CD4-positive, alpha-beta T cell treated with Interleukin-15 for 1 hour (primary cell): ENCODE measurements at regions not wholly inside any gene's neighbourhood (a gene's known extent, or its start where the extent isn't known, plus 50 kb on each side); places are given as distances from the start of the nearest gene placed in this dataset.

ENCODE experiments used
- DNase-seq: peaks from one replicate; pipeline ENCODE4 v3.0.0-alpha.2; 2020

DNA sequence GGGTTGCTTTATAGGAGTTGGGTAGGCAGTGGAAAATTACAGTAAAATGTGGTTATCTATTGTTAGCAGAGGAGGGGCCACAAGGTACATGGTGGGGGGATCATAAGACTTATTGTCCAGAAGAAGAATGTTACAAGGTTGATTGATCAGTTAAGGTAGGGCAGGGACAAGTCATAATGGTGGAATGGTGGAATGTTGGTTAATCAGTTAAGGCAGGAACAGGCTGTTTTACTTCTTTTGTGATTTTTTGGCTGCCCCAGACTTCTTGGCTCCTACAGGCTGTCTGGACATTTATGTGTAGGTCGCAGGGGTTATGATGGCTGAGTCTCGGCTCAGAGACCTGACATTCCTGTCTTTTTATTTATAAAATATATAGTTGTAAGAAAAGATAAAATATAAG, 2277.1 kb downstream of the TP53TG3F start:
- no peak for DNase-seq

DNA sequence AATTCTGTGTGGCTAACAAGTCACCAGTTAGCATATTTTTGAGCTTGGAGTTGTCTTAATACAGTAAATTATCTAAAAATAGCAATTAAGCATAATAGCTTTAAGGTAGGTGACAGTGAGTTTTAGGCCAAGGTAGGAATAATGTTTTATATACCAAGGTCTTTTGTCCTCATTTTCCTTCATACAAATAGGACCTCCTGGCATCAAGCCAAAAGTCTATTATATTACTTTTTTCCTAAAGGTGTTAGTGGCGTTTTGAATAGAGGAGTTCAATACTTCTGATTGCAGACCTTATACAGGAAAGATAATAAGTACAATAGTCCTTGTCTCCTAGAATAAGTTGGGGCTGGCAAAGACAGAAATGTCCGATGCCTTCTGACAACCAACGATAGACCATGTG, 2277.7 kb downstream of the TP53TG3F start:
- no peak for DNase-seq

DNA sequence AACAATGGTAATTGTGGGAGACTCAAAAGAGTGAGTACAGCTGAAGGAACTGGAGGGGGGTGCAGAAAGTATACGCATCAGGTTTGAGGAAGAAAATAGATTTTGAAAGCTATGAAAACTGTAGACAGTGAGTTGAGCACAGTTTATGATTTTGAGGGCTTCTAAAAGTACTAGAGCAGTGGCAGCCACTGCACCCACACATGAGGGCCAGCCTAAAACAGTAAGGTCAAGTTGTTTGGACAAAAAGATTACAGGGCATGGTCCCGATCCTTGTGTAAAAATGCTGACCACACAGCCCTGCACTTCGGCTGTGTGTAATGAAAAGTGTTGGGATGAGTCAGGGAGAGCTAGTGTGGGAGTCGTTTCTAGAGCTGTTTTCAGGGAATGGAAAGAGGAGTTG, 2282.1 kb downstream of the TP53TG3F start:
- DNase-seq, result no peak

DNA sequence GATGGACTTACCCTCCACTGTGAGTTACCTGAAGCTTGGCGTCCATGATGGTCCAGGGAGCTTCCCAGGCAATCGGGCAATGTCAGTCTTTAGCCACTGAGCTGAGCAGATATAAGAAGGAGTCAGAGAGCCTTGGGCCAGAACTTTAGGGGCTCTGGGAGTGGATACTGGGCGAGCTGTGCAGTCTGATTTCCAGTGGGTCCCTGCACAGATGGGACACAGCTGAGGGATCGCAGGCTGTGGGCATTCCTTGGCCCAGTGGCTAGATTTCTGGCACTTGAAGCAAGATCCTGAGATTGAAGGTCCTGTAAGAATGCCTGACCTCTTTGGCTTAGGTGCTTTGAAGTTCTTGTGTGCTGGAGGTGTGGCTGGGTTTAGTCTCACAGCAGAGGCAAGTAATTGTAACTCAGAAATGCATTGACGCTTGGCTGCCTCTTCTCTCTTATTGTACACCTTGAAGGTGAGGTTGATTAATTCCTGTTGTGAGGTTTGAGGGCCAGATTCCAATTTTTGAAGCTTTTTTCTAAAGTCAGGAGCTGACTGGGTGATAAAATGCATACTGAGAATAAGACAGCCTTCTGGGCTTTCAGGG, 2283.8 kb downstream of the TP53TG3F start:
- DNase-seq, result no peak

DNA sequence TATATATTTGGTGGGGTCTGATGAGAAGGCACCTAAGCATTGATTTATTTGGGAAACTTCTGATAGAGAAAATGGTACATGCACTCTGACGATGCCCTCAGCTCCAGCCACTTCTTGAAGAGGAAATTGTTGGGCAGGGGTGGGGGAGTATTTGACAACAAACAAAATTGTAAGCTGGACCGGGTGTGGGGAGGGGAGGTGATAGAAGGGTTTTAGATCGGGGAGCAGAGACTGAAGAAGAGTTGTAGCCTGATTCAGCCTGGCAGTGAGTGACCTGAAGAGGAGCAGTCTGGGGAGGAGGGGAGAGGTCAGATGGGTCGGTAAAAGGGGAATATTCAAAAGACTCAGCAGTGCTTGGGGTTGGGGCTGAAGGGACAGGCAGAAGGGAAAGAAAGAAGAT, 2284.7 kb downstream of the TP53TG3F start:
- no peak for DNase-seq

DNA sequence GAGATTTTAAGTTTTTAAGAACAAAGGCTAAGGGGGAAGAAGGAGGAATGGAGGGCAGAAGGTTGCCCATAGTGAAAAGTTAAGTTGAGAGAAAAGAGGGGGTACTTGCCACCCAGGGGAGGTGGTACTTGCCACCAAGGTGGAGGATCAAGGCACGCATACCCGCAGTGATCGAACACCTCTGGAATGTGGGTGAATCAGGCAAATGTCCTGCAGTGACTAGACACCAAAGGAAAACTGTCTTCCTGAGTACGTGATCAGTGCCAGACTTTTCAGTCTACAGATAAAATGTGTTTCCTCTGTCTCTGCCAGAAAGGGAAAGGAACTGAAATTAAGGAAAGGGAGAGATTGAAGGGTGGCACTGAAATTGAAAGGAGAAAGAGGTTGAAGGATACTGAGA, 2285.3 kb downstream of the TP53TG3F start:
- no peak for DNase-seq

DNA sequence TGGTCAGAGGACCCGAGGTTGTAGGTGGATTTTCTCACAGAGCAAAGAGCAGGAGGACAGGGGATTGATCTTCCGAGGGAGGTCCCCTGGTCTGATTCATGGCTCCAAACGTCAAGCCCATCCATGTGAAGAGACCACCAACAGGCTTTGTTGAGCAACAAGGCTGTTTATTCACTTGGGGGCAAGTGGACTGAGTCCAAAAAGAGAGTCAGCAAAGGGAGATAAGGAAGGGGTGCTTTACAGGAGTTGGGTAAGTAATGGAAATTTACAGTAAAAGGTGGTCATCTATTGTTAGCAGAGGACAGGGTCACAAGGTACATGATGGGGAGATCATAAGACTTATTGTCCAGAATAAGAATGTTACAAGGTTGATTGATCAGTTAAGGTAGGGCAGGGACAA, 2285.8 kb downstream of the TP53TG3F start:
- no peak for DNase-seq

DNA sequence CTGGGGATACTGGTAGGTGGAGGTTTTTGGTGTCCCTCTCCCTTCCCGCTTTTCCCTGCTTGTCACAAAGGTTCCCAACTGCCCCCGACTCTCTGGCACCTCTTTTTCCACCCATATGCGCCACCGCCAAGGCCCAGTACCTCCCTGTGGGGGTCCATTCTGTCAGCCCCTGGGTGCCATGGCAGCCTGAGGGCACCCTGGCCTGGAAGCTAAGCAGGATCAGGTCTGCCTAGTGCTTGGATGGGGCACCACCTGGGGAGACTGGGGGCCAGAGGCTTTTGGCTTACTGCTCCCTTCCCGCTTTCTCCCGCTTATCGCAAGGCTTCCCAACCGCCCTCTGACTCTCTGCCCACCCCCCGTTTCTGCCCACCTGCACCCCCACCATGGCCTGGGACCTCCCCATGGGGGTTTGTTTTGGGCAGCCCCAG, 2286.4 kb downstream of the TP53TG3F start:
- DNase-seq, result no peak

DNA sequence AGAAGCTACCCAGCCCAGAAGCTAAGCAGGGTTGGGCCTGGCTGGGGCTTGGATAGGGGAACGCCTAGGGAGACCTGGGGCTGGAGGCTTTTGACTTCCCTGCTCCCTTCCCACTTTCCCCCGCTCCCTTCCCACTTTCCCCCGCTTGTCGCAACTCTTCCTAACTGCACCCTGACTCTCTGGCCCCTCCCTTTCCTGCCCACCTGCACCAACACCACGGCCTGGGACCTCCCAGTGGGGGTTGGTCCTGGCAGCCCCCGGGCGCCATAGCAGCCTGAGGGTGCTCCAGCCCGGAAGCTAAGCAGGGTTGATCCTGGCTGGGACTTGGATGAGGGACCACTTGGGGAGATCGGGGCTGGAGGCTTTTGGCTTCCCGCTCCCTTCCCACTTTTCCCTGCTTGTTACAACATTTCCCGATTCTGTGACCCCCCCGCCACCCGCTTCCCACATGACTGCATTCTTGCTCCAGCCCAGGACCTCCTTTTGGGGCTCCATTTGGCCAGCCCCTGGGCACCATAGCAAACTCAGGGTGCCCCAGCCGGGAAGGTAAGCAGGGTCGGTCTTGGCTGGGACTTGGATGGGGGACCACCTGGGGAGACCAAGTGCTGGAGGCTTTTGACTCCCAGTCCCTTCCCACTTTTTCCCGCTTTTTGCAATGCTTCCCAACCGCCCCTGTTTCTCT, 2287.0 kb downstream of the TP53TG3F start:
- no peak for DNase-seq

DNA sequence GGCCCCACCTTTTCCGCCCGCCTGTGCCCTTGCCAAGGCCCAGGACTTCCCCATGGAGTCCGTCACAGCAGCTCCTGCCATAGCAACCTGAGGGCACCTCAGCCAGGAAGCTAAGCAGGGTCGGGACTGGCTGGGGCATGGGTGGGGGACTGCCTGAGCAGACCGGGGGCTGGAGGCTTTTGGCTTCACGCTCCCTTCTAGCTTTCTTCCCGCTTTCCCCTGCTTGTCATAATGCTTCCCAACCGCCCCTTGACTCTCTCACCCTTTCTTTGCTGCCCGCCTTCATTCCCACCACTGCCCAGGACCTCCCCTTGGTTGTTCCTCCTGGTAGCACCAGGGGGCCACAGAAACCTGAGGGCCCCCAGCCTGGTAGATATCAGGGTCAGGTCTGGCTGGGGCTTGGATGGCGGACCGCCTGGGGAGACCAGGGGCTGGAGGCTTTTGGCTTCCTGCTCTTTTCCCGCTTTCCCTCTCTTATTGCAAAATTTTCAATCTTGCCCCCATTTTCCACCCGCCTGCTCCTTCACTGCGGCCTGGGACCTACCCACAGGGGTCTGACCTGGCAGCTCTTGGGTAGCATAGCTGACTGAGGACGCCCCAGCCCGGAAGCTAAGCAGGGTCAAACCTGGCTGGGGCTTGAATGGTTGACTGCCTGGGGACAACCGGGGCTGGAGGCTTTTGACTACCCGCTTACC, 2287.7 kb downstream of the TP53TG3F start:
- no peak for DNase-seq

DNA sequence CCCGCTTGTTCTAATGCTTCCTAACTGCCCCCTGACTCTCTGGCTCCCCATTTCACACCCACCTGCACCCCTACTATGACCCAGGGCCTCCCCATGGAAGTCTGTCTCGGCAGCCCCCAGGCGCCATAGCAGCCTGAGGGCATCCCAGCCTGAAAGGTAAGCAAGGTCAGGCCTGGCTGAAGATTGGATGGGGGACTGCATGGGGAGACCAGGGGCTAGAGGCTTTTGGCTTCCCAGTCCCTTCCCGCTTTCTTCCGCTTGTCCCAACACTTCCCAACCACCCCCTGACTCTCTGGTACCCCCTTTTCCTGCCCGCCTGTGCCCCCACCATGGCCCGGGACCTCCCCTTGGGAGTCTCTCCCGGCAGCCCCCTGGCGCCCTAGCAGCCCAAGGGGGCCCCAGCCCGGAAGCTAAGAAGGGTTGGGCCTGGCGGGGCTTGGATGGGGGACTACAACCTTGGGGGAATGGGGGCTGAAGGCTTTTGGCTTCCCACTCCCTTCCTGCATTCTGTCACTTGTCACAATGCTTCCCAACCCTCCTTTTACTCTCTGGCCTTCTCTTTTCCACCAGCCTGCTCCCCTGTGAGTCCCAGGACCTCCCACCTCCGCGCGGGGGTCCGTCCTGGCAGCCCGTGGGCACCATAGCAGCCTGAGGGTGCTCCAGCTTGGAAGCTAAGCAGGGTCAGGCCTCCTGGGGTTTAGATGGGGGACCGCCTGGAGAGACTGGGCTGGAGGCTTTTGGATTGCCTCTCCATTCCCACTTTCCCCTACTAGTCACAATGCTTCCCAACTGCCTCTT, 2288.4 kb downstream of the TP53TG3F start:
- DNase-seq, result no peak

DNA sequence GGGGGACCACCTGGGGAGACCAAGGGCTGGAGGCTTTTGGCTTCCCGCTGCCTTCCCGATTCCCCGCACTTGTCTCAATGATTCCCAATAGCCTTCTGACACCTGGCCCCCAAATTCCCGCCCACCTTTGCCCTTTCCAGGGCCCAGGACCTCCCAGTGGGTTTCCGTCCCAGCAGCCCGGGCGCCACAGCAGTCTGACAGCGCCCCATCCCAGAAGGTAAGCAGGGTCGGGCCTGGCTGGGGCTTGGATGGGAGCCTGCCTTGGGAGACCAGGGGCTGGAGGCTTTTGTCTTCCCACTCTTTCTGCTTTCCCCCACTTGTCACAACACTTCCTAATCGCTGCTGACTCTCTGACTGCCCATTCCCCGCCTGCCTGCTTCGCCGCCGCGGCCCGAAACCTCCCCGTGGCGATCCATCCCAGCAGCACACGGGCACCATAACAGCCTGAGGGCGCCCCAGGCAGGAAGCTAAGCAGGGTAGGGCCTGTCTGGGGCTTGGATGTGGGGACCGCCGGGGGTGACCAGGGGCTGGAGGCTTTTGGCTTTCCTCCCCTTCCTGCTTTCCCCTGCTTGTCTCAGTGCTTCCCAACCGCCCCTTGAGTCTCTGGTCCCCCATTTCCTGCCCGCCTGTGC, 2289.3 kb downstream of the TP53TG3F start:
- DNase-seq, result no peak

DNA sequence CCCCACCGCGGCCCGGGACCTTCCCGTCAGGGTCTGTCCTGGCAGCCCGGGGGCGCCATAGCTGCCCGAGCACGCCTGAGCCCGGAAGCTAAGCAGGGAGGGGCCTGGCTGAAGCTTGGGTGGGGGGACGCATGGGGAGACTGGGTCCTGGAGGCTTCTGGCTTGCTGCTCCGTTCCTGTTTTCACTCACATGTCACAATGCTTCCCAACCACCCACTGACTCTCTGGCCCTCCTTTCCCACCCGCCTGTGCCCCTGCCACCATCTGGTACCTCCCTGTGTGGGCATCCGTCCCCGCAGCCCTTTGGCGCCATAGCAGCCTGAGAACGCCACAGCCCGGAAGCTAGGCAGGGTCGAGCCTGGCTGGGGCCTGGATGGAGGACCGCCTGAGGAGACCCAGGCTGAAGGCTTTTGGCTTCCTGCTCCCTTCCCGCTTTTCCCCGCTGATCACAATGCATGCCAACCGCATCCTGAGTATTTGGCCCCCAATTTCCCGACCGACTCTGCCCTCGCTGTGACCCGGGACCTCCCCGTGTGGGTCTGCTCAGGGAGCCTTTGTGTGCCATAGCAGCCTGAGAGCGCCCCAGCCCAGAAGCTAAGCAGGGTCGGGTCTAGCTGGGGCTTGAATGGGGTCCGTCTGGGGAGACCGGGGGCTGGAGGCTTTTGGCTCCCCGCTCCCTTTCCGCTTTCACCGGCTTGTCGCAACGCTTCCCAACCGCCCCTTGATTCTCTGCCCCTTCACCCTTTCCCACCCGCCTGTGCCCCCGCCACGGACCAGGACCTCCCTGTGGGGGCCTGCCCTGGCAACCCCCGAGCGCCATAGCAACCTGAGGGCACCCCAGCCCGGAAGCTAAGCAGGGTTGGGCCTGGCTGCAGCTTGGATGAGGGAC, 2290.1 kb downstream of the TP53TG3F start:
- no peak for DNase-seq

DNA sequence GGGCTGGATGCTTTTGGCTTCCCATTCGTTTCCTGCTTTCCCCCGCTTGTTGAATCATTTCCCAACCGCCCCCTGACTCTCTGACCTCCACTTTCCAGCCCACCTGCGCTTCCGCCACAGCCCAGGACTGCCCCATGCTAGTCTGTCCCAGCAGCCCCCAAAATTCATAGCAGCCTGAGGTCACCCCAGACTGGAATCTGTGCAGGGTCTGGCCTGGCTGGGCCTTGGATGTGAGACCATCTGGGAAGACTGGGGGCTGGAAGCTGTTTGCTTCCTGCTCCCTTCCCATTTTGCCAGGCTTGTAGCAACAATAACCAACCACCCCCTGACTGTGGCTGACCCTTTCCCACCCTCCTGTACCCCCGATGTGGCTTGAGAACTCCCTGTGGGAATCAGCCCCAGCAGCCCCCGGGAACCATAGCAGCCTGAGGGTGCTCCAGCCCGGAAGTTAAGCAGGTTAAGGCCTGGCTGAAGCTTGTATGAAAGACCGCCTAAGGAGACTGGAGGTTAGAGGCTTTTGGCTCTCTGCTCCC, 2290.8 kb downstream of the TP53TG3F start:
- DNase-seq, result no peak

DNA sequence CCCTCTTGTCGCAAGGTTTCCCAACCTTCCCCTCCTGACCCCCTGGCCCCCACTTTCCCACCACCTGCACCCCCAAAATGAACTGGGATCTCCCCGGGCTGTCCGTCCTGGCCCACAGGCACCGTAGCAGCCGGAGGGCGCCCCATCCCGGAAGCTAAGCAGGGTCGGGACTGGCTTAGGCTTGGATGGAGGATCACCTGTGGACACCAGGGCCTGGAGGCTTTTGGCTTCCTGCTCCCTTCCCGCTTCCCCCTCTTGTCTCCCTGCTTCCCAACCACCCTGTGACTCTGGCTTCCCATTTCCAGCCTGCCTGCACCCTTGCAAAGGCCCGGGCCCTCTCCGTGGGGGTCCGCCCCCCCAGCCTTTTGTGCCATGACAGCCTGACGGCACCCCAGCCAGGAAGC, 2291.3 kb downstream of the TP53TG3F start:
- DNase-seq, result no peak

DNA sequence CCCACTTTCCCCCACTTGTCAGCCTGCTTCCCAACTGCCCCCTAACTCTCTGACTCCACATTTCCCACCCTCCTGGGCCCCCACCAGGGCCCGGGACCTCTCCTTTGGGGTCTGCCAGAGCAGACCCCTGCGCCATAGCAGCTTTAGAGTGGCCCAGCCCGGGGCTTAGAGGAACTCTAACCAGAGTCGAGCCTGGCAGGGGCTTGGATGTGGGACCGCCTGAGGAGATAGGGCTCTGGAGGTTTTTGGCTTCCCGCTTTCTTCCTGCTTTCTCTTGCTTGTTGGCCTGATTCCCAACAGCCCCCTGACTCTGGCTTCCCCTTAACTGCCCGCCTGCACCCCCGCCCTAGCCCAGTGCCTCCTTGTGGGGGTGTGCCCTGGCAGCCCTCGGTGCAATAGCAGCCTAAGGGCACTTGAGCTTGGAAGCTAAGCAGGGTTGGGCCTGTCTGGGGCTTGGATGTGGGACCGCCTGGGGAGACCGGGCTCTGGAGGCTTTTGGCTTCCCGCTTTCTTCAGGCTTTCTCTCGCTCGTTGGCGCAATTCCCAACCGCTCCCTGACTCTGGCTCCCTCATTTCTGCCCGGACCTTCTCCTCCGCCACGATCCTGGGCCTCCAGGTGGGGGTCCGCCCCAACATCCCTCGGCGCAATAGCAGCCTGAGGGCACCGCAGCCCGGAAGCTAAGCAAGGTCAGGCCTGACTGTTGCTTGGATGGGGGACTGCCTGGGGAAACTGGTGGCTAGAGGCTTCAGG, 2292.0 kb downstream of the TP53TG3F start:
- DNase-seq, result no peak

DNA sequence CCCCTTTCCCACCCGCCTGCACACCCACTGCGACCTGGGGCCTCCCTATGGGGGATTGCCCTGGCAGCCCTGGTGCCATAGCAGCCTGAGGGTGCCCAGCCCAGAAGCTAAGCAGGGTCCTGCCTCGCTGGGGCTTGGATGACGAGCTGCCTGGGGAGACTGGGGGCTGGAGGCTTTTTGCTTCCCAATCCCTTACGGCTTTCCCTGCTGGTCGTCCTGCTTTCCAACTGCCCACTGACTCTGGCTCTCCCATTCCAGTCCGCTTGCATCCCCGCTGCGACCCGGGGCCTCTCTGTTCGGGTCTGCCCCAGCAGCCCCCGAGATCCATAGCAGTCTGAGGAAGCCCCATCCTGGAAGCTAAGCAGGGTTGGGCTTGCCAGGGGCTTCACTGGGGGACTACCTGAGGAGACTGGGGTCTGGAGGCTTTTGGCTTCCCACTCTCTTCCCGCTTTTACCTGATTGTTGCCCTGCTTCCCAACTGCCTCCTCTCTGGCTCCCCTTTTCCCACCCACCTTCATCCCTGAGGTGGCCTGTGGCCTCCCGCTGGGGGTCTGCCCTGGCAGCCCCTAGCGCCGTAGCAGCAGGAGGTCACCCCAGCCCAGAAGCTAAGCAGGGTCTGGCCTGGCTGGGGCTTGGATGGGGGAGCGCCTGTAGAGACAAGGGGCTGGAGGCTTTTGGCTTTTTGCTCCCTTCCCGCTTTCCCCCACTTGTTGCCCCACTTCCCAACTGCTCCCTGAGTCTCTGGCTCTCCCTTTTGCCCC, 2292.8 kb downstream of the TP53TG3F start:
- DNase-seq, result no peak

DNA sequence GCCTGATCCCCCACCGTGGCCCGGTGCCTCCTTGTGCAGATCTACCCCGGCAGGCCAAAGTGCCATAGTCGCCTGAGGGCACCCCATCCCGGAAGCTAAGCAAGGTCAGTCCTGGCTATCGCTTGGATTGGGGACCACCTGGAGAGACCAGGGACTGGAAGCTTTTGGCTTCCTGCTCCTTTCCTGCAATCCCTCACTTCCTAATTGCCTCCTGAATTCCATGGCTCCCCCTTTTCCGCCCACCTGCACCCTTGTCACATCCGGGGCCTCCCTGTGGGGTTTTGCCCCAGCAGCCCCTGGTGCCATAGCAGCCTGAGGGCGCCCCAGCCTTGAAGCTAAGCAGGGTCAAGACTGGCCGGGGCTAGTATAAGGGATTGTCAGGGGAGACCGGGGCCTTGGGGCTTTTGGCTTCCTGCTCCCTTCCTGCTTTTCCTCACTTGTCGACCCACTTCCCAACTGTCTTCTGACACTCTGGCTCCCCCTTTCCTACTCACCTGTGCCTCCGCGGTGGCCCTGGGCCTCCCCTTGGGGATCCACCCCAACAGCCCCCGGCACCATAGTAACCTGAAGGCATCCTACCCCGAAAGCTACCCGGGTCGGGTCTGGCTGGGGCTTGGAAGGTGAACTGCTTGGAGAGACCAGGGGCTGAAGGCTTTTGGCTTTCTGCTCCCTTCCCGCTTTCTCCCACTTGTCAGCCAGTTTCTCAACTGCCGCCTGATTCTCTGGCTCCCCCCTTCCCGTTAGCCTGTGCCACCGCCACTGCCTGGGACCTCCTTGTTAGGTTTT, 2293.6 kb downstream of the TP53TG3F start:
- DNase-seq, result no peak
